ENCODE measurements at regions not wholly inside any gene's neighbourhood (a gene's known extent, or its start where the extent isn't known, plus 50 kb on each side); places are given as distances from the start of the nearest gene placed in this dataset.
A peak's percentile ranks its signal among the peaks of the same experiment; 100 is the strongest.

DNA sequence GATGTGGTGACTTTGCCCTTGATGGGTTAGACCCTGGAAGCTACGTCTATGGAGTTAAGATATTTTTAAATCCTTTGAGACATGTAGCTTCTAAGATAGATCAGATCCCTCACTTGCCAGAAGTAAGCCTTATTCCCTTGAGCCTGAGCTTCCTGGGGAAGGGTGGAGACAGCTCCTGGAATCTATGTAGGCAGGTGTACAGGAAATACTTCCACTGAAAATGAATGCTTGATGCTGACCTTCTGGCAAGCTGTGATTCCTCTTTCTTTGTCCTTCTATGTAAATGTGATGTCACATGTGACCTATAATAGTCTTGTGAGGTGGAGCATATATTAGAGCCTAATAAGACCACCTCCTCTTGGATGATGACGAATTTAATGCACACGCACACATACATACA is 1152.0 kb upstream of the ACO1 start:
- no peak for DNase-seq
- H3K36me3 Mint-ChIP-seq (ENCODE audit: low read depth): no peaks in the 10 kb centered on the region
- peaks cover 15% of the 10 kb centered on the region for H3K9me3 Mint-ChIP-seq
- H3K27ac Mint-ChIP-seq: no peak overlapping the region
- H3K27me3 Mint-ChIP-seq: no peaks in the 10 kb centered on the region
- no peak overlapping the region for H3K4me3 Mint-ChIP-seq
- H3K4me1 Mint-ChIP-seq (ENCODE audit: low read depth): peaks cover 16% of the 10 kb centered on the region

DNA sequence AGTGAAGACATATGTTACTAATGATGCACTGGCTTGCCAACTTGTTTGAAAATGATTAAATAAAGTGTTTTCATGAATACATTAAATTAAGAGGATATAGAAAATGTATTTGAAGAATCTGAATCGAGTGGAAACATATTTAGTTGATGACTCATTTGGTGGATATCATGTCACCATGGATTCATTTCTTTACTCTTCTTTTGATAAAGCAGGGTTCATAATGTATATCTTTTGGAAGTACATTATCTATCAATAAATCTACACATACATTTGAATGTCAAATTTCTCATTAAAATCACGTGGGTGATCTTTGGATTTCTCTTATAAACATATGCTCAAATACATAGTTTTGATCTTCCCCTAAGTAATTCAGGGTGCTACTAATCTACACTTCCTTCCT is 1148.1 kb upstream of the ACO1 start:
- Mint-ChIP-seq H3K9me3 (peaks cover 3% of the 10 kb centered on the region), H3K27ac (no peak overlapping the region), H3K4me3 (no peak overlapping the region), H3K36me3 (ENCODE audit: low read depth) (no peaks in the 10 kb centered on the region), H3K27me3 (no peaks in the 10 kb centered on the region), H3K4me1 (ENCODE audit: low read depth) (peaks cover 27% of the 10 kb centered on the region)
- no peak for DNase-seq

DNA sequence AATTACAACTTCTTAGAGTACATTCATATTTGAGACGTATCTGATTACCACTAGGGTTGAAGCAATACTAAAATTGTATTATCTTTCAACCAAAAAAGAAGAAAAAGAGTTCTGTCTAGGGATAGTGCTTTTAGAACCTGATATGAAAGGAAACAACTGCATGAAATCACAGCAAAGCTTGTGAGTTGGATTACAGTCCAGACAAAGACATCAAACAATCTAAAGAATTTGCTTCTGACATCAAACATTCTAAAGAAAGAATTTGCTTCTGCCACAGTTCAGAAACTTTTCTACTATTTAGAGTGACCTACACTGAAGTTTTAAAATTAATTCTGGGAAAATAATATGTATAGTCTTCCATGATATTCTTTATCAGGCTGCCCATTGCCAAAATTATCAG is 1141.1 kb upstream of the ACO1 start:
- Mint-ChIP-seq H3K4me1 (ENCODE audit: low read depth) (peaks cover 4% of the 10 kb centered on the region), H3K4me3 (no peak overlapping the region), H3K27ac (no peak overlapping the region), H3K36me3 (ENCODE audit: low read depth) (no peaks in the 10 kb centered on the region), H3K27me3 (no peaks in the 10 kb centered on the region), H3K9me3 (peaks cover 4% of the 10 kb centered on the region)
- no peak for DNase-seq

DNA sequence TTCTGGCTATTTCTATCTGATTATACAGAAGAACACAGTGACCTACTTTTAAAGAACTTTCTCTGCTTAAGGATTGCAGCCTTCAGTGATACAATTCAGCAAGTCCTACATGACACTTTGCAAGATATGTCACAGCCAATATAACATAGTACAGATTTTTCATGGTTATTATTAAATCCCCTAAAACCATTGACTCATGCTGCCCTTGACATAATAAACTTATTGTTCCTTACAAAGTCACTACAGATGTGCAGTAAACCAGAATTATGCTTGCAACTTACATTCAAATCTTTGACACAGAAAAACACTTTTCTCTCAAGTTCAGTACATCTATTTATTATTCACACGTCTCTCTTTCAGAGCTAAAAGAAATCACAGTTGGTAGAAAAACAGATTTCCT is 1136.3 kb upstream of the ACO1 start:
- no peaks in the 10 kb centered on the region for H3K4me1 Mint-ChIP-seq (ENCODE audit: low read depth)

DNA sequence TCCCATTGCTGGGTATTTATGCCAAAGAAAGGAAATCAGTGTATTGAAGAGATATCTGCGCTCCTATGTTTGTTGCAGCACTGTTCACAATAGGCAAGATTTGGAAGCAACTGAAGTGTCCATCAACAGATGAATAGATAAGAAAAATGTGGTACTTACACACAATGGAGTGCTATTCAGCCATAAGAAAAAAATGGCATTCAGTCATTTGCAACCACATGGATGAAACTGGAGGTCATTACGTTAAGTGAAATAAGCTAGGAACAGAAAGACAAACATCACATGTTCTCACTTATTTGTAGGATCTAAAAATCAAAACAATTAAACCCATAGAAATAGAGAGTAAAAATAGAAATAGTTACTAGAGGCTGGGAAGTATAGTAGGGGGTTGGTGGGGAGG is 1133.1 kb upstream of the ACO1 start:
- Mint-ChIP-seq H3K36me3 (ENCODE audit: low read depth) (no peaks in the 10 kb centered on the region), H3K9me3 (peaks cover 10% of the 10 kb centered on the region), H3K27ac (no peak overlapping the region), H3K4me1 (ENCODE audit: low read depth) (no peaks in the 10 kb centered on the region), H3K27me3 (no peaks in the 10 kb centered on the region), H3K4me3 (no peak overlapping the region)
- DNase-seq: no peak

More for the DNA sequence above, 1136.3 kb upstream of the ACO1 start:
- no peak for DNase-seq
- Mint-ChIP-seq H3K9me3 (peaks cover 7% of the 10 kb centered on the region), H3K4me3 (no peak overlapping the region), H3K36me3 (ENCODE audit: low read depth) (no peaks in the 10 kb centered on the region), H3K27ac (no peak overlapping the region), H3K27me3 (no peaks in the 10 kb centered on the region)

DNA sequence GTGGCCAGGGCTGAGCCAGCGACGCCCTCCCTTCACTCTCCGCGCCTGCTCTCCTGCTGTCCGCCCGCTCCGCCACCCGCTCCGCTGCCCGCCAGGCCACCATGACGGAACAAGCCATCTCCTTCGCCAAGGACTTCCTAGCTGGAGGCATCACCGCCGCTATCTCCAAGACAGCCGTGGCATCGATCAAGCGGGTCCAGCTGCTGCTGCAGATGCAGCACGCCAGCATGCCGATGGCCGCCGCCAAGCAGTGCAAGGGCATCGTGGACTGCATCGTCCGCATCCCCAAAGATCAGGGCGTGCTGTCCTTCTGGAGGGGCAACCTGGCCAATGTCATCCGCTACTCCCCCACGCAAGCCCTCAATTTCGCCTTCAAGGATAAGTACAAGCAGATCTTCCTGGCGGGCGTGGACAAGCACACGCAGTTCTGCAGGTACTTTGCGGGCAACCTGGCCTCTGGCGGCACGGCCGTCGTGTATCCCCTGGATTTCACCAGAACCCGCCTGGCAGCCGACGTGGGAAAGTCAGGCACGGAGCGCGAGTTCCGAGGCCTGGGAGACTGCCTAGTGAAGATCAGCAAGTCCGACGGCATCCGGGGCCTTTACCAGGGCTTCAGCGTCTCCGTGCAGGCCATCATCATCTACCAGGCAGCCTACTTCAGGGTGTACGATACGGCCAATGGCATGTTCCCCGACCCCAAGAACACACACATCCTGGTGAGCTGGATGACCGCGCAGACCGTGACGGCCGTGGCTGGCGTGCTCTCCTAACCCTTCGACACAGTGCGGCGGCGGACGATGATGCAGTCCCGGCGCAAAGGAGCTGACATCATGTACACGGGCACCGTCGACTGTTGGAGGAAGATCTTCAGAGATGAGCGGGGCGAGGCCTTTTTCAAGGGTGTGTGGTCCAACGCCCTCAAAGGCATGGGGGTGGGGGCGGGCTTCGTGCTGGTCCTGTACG is 1130.4 kb upstream of the ACO1 start:
- Mint-ChIP-seq H3K27ac (no peak overlapping the region), H3K4me3 (no peak overlapping the region)

DNA sequence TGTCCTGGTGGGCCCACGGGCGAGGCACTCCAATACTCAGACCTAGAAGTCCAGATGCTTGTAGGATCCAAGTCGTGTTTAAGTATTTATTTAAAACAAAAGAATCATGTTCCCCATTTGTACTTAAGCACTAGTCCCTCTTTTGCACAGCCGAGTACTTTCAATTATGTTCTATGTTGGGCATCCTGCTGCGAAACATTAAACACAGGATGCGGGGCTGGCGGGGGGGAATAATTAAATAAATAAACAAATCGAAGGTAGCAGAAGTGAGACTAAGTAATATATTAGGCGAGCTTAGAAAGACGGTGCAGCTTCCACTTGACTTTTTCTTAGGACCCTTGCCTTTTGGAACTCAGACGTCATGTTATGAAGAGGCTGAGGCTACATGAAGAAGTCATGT is 1129.2 kb upstream of the ACO1 start:
- Mint-ChIP-seq H3K27ac (no peak overlapping the region), H3K4me3 (no peak overlapping the region), H3K9me3 (peaks cover 6% of the 10 kb centered on the region), H3K36me3 (ENCODE audit: low read depth) (no peaks in the 10 kb centered on the region), H3K4me1 (ENCODE audit: low read depth) (peaks cover 9% of the 10 kb centered on the region), H3K27me3 (no peaks in the 10 kb centered on the region)
- DNase-seq: no peak

More for the DNA sequence above, 1130.4 kb upstream of the ACO1 start:
- H3K27me3 Mint-ChIP-seq: no peaks in the 10 kb centered on the region
- no peak for DNase-seq
- peaks cover 6% of the 10 kb centered on the region for H3K9me3 Mint-ChIP-seq
- peaks cover 3% of the 10 kb centered on the region for H3K4me1 Mint-ChIP-seq (ENCODE audit: low read depth)
- H3K36me3 Mint-ChIP-seq (ENCODE audit: low read depth): no peaks in the 10 kb centered on the region

DNA sequence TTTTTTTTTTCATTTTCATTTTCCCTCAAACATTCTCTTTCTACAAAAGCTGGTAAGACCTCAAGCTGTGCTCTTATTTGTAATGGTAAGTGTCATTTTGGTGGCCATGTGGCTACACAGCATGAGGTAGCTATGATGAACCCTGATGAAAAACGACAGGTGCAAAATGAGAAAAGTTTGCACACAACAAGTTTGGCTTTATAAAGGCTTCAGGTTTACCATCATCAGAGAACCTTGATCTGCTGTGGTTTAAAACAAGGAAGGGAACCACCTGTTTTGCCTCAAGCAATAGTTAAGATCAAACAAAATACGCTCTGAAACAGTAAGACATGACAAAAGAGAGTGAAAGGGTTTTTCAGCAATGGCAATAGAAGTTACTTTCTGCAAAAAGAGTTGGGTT is 1124.6 kb upstream of the ACO1 start:
- Mint-ChIP-seq H3K4me3 (no peak overlapping the region), H3K27me3 (no peaks in the 10 kb centered on the region), H3K9me3 (no peaks in the 10 kb centered on the region), H3K27ac (peak overlapping the region; percentile 63), H3K36me3 (ENCODE audit: low read depth) (no peaks in the 10 kb centered on the region), H3K4me1 (ENCODE audit: low read depth) (peaks cover 15% of the 10 kb centered on the region)
- DNase-seq: no peak

DNA sequence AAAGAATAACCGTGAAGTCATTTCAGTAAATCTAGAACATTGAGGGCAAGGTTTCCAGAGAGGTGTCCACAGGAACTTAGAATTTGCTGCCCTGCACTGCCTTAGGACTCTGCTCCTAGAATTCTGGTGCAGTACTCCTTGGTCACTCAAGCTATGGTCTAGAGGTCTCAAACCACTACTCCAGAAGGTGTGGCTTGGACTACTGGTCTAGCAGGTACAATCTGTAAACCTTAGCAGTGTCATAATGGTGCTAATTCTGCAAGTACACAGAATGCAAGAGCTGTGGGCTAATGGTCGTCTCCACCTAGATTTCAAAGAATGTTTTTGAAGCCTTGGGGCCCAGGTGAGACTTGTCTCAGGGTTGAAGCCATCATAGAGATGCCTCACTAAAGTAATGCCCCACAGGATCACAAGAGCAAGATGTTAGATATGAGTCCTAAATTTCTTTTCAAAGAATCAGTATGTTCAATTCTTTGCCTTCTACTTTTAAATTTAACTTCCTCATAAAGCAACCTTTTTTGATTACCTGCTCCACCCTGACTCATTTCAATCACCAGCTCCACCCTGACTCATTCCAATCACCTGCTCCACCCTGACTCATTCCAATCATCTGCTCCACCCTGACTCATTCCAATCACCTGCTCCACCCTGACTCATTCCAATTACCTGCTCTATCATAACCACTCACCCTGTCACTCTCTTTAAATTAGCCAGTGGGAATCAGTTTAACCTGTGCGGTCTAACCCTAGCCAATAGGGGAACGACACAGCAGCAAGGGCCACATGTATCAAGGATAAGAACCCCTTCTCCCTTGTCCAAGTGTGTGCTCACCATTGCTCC is 1111.8 kb upstream of the ACO1 start:
- Mint-ChIP-seq H3K9me3 (no peaks in the 10 kb centered on the region), H3K27ac (no peak overlapping the region), H3K4me3 (no peak overlapping the region), H3K4me1 (ENCODE audit: low read depth) (peaks cover 11% of the 10 kb centered on the region), H3K27me3 (no peaks in the 10 kb centered on the region), H3K36me3 (ENCODE audit: low read depth) (no peaks in the 10 kb centered on the region)
- DNase-seq: no peak

DNA sequence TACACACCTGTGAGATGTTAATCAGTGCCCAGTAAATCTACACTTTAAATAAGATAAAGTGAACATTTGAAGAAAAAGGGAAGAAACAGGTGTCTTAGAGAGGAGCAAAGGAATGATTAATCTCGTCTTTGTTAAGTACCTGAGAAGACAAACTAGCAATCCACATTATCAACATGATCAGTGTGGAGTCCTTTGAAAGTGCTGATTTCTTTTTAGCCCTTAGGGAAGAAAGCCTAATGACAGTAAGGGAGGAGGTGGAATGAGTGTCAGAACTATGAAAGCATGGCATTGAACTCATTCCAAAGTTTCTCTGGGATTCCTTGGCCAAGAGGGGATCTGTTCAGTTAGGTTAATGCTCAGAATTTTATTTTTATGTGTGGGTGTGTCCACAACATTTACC is 1109.0 kb upstream of the ACO1 start:
- H3K4me1 Mint-ChIP-seq (ENCODE audit: low read depth): peaks cover 28% of the 10 kb centered on the region
- H3K27me3 Mint-ChIP-seq: no peaks in the 10 kb centered on the region
- DNase-seq: no peak
- no peaks in the 10 kb centered on the region for H3K36me3 Mint-ChIP-seq (ENCODE audit: low read depth)
- H3K9me3 Mint-ChIP-seq: no peaks in the 10 kb centered on the region
- H3K27ac Mint-ChIP-seq: no peak overlapping the region
- no peak overlapping the region for H3K4me3 Mint-ChIP-seq

DNA sequence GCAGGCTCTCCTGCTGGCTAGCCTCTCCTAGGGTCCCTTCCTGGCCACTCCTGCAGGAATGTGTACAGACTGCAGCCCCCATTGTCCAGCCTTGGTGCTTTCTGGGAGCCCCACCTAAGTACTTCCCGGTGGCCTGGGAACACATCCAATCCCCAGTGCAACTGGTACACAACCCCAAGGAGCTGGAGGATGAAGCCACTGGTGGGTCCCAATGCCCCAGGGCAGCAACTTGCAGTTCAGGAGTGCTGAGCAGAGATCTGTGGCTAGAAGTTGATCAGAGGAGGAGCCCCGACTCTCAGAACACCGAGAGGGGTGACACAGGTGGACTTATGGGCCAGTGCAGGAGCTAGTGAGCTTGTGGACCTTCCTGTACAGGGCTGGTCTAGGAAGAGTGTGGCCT is 1093.7 kb upstream of the ACO1 start:
- no peak overlapping the region for H3K4me3 Mint-ChIP-seq
- H3K27me3 Mint-ChIP-seq: no peaks in the 10 kb centered on the region
- H3K9me3 Mint-ChIP-seq: peaks cover 18% of the 10 kb centered on the region
- no peak overlapping the region for H3K27ac Mint-ChIP-seq
- peaks cover 3% of the 10 kb centered on the region for H3K4me1 Mint-ChIP-seq (ENCODE audit: low read depth)
- H3K36me3 Mint-ChIP-seq (ENCODE audit: low read depth): peaks cover 5% of the 10 kb centered on the region
- DNase-seq: no peak

DNA sequence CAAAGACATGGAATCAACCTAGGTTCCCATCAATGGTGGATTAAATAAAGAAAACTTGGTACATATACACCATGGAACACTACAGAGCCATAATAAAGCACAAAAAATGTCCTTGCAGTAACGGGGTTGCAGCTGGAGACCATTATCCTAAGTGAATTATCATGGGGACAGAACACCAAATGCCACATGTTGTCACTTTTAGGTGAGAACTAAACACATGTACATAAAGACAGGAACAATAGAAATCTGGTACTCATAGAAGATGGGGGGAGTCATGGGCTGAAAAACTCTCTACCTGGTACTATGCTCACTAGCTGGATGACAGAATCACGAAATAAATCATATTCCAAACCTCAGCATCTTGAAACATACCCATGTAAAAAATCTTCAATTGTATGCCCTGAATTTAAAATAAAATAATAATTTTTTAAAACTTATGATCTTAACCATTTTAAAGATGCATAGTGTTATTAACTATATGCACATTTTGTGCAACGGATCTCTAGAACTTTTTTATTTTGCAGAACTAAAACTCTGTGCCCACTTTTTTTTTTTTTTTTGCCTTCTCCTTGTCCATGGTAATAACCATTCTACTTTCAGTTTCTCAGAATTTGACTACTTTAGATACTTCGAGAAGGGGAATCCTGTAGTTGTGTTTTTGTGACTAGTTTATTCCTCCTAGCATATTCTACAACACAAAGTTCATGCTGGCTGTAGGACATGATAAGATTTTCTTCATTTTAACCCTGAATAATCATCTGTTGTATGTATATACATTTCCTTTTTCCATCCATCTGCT is 1081.6 kb upstream of the ACO1 start:
- H3K4me3 Mint-ChIP-seq: no peak overlapping the region
- no peaks in the 10 kb centered on the region for H3K27me3 Mint-ChIP-seq
- no peaks in the 10 kb centered on the region for H3K36me3 Mint-ChIP-seq (ENCODE audit: low read depth)
- H3K9me3 Mint-ChIP-seq: no peaks in the 10 kb centered on the region
- peak overlapping the region; percentile 38 for H3K27ac Mint-ChIP-seq
- no peak for DNase-seq
- H3K4me1 Mint-ChIP-seq (ENCODE audit: low read depth): peaks cover 26% of the 10 kb centered on the region

DNA sequence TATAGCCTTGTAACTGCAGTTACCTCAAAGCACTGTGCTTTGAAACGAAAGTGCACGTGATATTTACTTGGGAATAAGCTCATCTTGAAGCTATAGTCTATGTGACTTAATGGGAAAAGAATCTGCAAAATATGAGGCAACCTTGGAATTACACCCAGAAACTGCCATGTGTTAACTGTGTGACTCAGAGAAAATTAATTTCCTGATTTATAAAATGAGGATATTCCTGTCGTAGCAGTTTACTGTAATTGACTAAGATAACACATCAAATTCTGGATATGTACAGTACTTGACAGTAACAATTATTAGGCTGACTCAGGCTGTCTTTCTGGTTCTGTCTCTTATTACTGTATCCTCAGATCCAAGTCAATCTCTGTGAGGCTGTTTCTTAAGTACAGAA is 1079.9 kb upstream of the ACO1 start:
- Mint-ChIP-seq H3K4me1 (ENCODE audit: low read depth) (peaks cover 26% of the 10 kb centered on the region), H3K27ac (no peak overlapping the region), H3K4me3 (no peak overlapping the region), H3K9me3 (no peaks in the 10 kb centered on the region), H3K36me3 (ENCODE audit: low read depth) (no peaks in the 10 kb centered on the region), H3K27me3 (no peaks in the 10 kb centered on the region)
- no peak for DNase-seq

DNA sequence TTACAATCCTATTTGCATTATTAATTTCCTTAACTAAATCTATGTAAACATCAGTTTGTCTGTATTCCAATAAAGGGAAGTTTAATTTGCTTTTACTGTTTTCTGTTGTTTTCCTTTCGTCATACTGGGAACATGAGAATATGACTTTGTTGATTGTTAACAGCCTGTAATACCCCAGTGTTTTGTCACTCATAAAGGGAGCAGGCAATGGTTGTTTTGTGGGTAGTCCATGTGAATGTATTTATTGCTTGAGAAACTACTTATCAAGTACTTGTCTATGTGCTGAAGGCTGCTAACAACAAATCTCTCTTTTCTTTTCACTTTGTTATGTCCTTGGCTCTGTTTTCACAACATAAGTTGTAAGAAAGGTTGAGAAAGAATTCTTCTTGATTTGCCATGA is 1070.2 kb upstream of the ACO1 start:
- no peak for DNase-seq
- Mint-ChIP-seq H3K9me3 (no peaks in the 10 kb centered on the region), H3K27ac (no peak overlapping the region), H3K36me3 (ENCODE audit: low read depth) (no peaks in the 10 kb centered on the region), H3K4me1 (ENCODE audit: low read depth) (peaks cover 10% of the 10 kb centered on the region), H3K27me3 (no peaks in the 10 kb centered on the region), H3K4me3 (no peak overlapping the region)

Data from activated T-cell treated with anti-CD3 and anti-CD28 coated beads, Interleukin-2, amount 50 U/mL, for 24 hours (primary cell).